ENCODE measurements at regions not wholly inside any gene's neighbourhood (a gene's known extent, or its start where the extent isn't known, plus 50 kb on each side); places are given as distances from the start of the nearest gene placed in this dataset.
"Not testable (repeated sequence)": the region's sequence is repeated elsewhere in the genome, so short reads cannot be mapped to it uniquely, and the experiment has no call there.

DNA sequence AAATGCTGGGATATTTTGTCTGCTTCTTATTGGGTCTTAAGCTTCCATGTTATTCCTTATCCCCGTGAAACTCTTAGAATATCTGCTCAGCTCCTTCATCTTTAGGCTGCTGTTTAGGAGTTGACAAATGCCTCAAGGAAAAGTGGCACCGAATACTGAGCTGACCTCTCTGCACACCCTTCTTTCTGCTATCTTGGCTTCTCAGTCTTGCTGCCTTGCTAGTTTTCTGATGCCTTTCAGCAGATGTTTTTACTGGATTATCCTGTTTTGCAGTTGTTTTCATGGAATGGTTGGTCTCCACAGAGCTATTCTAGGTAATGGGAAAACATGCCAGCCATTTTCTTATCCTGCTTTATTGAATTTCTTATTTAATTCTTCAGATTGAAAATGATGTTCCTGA is 86.3 kb downstream of the GYPE start:
- no peak for DNase-seq (ENCODE audit: low read depth, low spot score)

DNA sequence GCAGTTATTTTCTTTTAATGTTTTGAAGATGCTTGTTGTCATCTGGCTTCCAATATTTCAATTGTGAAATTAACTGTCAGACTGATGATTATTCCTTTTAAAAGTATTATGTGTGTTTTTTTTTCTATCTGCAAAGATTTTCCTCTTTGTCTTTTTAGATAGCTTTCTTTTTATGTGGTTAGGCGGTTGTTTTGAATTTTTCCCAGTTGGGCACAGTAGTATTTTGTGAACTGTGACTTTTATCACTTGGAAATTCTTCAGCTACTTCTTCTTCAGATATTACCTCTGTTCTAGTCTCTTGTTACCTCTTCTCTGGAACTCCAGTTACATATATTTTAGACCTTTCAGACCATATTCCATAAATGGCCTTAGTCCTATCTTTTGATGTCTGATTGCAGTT is 87.5 kb downstream of the GYPE start:
- not testable (repeated sequence) for DNase-seq (ENCODE audit: low read depth, low spot score)

DNA sequence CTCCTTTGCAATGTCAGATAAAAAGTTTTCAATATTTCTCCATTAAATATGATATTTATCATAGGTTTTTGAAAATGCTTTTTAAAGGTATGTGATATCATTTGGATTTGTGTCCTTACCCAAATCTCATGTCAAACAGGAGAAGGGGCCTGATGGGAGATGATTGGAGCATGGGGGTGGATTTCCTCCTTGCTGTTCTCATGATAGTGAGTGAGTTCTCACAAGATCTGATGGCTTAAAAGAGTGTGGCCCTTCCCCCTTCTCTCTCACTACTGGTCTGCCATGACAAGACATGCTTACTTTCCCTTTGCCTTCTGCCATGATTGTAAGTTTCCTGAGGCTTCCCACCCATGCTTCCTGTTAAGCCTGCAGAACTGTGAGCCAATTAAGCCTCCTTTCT is 90.0 kb downstream of the GYPE start:
- DNase-seq (ENCODE audit: low read depth, low spot score), result not testable (repeated sequence)

DNA sequence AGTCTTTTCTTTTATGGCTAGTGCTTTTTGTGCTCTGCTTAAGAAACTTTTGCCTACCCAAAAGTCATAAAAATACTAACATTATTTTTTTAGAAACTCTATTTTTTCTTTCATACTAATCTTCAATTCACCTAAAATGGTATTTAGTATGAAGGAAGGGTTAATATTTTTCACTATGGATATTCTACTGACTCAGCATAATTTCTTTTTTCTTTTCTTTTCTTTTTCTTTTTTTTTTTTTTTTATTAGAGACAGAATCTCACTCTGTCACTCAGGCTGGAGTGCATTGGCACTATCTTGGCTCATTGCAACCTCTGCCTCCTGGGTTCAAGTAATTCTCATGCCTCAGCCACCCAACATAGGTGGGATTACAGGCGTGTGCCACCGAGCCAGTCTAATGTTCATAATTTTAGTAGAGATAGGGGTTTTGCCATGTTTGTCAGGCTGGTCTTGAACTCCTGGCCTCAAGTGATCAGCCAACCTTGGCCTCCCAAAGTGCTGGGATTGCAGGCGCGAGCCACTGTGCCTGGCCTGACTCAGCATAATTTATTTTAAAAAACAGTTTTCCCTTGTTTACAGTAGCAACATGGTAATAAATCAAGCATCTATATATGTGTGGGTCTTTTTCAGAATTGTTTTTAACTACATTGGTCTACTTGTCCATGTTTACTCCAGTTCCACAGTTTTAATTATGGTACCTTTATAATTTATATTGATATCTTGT is 91.8 kb downstream of the GYPE start:
- DNase-seq (ENCODE audit: low read depth, low spot score), result not testable (repeated sequence)

DNA sequence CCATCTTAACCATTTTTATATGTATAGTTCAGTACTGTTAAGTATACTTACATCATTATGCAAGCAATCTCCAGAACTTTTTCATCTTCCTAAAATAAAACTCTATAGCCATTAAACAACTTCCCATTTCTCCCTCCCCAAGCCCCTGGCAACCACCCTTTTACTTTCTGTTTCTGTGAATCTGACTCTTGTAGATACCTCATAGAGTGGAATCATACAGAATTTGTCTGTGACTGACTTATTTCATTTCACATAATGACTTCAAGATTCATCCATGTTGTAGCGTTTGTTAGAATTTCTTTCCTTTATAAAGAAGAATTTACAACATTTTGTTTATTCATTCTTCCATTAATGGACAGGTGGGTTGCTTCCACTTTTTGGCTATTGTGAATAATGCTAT is 91.2 kb upstream of the FREM3 start:
- not testable (repeated sequence) for DNase-seq (ENCODE audit: low read depth, low spot score)

DNA sequence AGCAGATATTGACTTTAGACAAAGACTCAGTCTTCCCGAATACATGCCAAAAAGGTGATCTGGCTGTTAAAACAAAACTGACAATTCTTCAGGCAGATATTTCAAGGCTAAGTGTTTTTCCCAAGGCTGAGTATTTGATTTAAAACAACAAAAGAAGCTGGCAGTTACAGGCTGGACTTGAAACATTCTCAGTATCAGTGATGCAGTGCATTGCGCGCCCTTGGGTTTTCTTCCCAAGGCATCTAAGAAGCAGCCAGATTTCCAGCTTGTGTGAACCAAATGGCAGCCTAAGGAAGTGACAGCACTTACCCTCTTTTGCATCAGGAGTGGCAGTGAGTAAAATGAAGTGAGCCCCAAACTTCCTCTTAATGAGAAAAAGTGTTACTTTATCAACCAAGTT is 90.0 kb upstream of the FREM3 start:
- DNase-seq (ENCODE audit: low read depth, low spot score), result not testable (repeated sequence)

DNA sequence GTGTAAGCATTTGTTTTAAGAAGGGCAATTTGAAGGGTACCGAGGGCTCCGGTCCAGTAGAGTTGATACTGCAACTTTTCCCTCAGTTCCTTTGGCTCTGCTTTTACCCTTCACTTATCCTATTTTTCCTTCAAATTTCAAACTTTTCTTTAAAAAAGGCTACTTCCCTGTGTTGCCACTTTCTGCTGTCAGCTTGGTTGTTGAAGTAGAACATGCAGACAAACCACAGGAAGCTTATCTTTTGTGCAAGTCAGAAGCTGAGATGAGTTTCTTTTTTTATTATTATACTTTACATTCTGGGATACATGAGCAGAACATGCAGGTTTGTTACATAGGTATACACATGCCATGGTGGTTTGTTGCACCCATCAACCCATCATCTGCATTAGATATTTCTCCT is 89.1 kb upstream of the FREM3 start:
- not testable (repeated sequence) for DNase-seq (ENCODE audit: low read depth, low spot score)

DNA sequence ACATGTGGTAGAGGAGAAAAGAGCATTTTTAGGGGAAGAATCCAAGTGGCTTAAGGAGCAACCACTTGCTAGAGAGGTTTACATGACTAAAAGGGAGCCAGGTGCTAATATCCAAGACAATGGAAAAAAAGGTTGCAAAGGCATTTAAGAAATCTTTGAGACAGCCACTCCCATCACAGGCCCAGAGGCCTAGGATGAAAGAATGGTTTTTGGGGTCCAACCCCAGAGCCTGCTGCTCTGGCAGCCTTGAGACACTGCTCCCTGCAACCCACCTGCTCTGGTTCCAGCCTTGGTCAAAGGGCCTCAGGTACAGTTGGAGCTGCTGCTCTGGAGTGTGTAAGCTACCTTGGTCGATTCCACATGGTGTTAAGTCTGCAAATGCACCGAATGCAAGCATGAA is 84.1 kb upstream of the FREM3 start:
- no peak for DNase-seq (ENCODE audit: low read depth, low spot score)

DNA sequence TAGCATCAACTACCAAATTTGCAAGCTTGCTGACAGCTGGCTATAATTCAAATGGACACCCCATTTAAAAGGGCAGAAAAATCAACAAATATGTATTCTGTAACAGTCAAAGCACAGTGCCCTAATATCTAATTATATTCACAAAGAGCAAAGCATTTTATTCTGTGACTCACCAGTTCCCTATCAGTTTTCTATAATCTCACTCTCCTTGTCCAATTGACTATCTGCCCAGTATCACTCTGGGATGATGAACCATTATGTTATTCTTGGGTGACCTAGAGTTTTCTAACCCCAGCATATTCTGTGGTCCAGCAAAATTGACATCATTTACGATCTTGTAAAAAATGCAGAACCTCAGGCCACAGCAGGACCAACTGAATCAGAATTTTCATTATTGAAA is 82.0 kb upstream of the FREM3 start:
- no peak for DNase-seq (ENCODE audit: low read depth, low spot score)

DNA sequence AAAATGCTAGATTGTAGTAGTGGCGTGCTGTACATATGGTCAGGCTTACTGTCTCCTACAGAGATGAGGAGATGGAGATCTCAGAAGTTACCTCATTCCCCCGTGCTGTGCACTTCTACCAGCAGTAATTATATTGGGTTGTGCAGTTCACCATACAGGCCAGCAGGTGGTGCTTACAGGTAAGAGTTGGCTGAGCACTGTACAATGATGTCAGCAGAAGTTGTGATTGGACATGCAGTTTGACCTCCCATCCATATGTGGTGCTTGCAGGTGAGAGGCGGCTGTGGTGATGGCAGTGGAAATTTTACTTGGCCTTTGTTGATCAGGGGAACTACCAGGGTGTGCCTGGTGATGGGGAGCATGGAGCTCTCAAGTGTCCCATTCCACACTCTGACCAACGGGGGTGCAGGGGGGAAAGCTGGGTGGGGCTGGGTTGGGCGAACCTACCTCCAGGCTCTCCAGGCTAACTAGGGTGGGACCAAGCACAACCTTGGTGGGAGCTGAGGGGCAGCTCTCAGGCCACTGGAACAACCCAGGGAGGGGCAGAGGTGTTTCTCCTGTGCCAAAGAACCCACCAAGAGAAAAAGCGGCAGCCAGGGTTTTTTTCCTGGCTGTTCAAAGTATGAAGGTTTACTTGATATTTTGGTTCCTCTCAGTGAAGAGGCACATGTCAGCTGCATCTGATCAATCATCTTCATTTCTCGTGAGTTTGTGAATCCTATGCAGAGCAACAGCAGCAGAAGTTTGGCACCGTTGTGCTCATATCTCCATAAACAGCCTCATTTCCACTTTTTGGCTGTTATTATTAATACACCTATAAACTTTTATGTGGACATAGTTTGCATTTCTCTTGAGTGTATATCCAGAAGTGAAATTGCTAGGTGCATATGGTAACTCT is 73.8 kb upstream of the FREM3 start:
- DNase-seq (ENCODE audit: low read depth, low spot score), result peak; percentile 1

DNA sequence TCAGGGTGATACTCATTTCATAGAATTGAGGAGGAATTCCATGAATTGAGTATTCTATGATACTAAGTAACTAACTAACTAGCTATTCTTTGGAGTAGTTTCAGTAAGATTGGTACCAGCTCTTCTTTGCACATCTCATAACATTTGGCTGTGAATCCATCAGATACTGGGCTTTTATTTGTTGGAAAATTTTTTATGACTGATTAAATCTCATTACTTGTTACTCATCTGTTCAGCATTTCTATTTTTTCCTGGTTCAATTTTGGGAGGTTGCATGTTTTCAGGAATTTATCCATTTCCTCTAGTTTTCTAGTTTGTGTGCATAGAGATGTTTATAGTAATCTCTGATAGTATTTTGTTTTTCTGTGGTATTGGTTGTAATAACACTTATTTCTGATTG is 70.8 kb upstream of the FREM3 start:
- DNase-seq (ENCODE audit: low read depth, low spot score), result no peak

DNA sequence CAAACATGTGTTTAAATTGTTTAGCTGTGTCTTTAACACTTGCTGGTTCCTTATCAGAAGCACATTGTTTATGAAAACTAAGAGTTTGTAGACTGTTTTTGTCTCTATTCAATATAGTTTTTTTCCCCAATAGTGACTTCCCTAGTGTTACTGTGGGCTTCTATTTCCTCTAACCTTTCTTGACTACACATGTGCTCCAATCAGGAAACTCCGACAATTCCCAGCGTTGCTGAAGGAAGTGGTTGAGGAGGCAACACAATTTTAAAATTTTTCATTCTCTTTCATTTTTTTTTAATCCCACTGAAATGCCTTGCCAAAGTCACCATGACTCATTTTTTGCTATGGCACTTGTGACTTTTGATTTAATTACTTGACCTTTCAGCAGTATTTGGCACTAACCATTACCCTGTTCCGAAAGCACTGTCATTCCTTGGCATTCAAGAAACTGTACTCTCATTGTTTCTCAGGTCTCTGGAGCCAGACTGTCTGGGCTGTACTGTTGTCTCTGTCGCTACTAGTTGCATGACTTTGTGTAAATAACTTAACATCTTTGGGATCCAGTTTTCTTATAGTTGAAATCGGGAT is 67.6 kb upstream of the FREM3 start:
- no peak for DNase-seq (ENCODE audit: low read depth, low spot score)

DNA sequence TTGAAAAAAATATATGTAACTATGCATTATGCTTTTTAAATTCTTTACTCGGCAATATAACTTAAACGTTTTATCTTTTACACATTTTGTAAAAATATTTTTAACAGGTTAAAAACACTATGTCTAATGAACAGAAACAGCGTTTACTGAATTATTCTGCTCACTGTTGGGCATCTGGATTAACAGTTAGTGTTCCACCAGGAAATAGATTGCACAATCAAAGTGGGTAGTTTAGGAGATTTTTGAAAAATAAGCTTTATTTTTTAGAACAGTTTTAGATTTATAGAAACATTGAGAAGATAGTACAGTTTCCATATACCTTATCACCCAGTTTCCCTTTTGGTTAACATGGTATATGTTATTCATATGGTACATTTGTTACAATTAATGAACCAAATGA is 63.1 kb upstream of the FREM3 start:
- no peak for DNase-seq (ENCODE audit: low read depth, low spot score)

DNA sequence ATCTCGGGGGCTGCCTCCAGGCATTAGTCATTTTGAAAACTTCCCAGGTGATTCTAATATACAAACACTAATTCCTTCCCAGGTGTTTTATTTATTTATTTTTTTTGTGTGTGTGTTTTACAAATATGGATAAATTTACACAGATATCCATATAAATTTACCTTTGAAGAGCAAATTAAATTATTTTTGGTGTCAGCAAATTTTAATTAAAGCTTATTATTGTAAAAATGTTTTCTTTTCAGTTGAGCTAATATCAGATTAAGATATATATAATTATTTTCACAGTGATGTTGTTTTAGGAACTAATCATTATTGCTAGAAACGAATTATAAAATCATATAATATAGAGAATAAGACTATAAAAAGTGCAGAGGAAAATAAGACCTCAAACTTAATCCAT is 62.0 kb upstream of the FREM3 start:
- no peak for DNase-seq (ENCODE audit: low read depth, low spot score)
